ENCODE measurements at regions not wholly inside any gene's neighbourhood (a gene's known extent, or its start where the extent isn't known, plus 50 kb on each side); places are given as distances from the start of the nearest gene placed in this dataset.
"Not testable (repeated sequence)": the region's sequence is repeated elsewhere in the genome, so short reads cannot be mapped to it uniquely, and the experiment has no call there.

- no peak for DNase-seq
Observed at GRCh38 chr6:16882230-16882629, 121.0 kb upstream of the ATXN1 start.

GRCh38 chr6:16876852-16877251, 115.6 kb upstream of the ATXN1 start:
- DNase-seq, result not testable (repeated sequence)

More at GRCh38 chr6:16882230-16882629, 121.0 kb upstream of the ATXN1 start:
- TF ChIP-seq GATA1 (IDR thresholded peaks at IDR 0.05; ENCODE audit: low read depth, low read length) (no peak), POLR2A (IDR thresholded peaks at IDR 0.05; ENCODE audit: low read length) (no peak)

GRCh38 chr6:16876201-16876600, 114.9 kb upstream of the ATXN1 start:
- DNase-seq, result no peak
- TF ChIP-seq POLR2A (IDR thresholded peaks at IDR 0.05; ENCODE audit: low read length) (no peak), GATA1 (IDR thresholded peaks at IDR 0.05; ENCODE audit: low read depth, low read length) (no peak)

- no peak for DNase-seq
- TF ChIP-seq POLR2A (IDR thresholded peaks at IDR 0.05; ENCODE audit: low read length) (no peak), GATA1 (IDR thresholded peaks at IDR 0.05; ENCODE audit: low read depth, low read length) (no peak)
Observed at GRCh38 chr6:16873698-16874097, 112.4 kb upstream of the ATXN1 start.

DNA sequence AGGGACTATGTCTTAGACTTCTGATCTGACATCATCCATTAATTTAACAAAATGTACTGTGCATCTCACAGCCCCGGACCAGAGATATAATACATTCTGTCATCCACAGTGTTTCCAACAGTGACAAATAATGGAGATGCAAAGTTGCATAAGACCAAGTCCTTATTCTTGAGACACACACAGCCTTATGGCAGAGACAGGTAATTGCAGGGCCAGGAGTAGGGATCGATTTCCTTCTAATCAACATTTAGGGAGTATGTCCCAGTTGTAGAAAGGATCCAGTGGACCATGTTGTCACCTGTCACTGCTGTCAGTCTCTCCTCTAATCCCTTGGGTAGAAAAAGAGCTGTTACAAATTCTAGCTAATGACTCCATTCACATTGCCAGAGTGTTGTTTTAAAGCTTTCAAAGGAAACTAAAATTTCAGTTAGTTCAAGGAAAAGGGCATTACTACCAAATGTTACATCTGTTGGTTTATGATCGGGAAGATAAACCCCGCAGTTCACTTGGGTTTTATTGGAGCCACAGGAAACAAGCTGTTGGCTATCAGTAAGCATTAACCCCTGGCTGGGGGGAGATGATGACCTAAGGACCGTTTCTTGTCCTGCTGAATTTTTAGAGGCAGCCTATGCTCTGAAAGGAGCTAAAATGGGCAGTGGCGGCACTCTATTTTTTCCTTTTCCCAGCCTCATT, 111.4 kb upstream of the ATXN1 start:
- DNase-seq, result no peak
- TF ChIP-seq POLR2A (IDR thresholded peaks at IDR 0.05; ENCODE audit: low read length) (no peak), GATA1 (IDR thresholded peaks at IDR 0.05; ENCODE audit: low read depth, low read length) (no peak)

DNA sequence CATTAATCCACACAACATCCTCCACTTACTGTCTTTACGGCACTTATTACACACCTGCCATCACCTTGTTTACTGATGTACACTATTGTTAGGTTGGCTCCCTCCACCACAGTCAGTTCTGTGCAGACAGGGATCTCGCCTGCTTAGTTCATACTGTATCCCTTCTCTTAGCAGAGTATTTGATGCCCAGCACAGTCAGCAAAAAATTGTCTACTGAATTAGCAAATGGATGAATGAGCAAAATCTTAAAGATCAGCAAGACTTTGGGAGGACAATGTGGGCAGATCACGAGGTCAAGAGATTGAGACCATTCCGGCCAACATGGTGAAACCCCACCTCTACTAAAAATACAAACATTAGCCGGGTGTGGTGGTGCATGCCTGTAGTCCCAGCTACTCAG, 109.8 kb upstream of the ATXN1 start:
- TF ChIP-seq POLR2A (IDR thresholded peaks at IDR 0.05; ENCODE audit: low read length) (no peak), GATA1 (IDR thresholded peaks at IDR 0.05; ENCODE audit: low read depth, low read length) (no peak)

GRCh38 chr6:16868968-16869367, 107.7 kb upstream of the ATXN1 start:
- DNase-seq, result no peak
- TF ChIP-seq GATA1 (IDR thresholded peaks at IDR 0.05; ENCODE audit: low read depth, low read length), result no peak
- no peak for TF ChIP-seq POLR2A (IDR thresholded peaks at IDR 0.05; ENCODE audit: low read length)

More for the DNA sequence above, 109.8 kb upstream of the ATXN1 start:
- DNase-seq, result no peak

DNA sequence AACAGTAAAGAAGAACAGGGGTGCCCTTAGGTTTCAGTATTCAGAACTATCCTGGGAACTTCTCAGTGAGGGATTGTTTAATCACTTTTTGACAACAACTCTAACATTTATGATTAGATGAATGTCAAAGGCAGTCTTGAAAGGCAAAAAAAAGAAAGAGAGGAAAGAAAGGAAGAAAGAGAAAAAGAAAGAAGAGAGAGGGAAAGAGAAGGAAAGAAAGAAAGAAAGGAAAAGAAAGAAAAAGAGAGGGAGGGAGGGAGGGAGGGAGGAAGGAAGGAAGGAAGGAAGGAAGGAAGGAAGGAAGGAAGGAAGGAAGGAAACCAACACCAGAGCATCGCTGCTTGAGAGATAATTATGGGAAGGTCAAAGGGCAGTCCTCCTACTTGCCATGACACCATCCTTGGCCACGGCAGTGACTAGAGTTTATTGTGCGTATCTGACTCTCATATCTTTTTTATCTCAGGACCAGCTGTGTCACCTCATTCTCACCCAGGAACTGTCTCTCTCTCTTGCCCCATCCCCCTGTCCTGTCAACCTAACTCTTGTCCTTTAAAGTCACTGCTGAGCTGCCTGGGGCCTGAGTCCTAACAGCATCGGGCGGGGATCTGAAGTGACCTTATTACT, 96.8 kb upstream of the ATXN1 start:
- TF ChIP-seq POLR2A (IDR thresholded peaks at IDR 0.05; ENCODE audit: low read length) (no peak), GATA1 (IDR thresholded peaks at IDR 0.05; ENCODE audit: low read depth, low read length) (no peak)
- DNase-seq, result no peak

- TF ChIP-seq POLR2A (IDR thresholded peaks at IDR 0.05; ENCODE audit: low read length), result no peak
- no peak for TF ChIP-seq GATA1 (IDR thresholded peaks at IDR 0.05; ENCODE audit: low read depth, low read length)
- DNase-seq, result no peak
Observed at GRCh38 chr6:16855460-16855859, 94.2 kb upstream of the ATXN1 start.

DNA sequence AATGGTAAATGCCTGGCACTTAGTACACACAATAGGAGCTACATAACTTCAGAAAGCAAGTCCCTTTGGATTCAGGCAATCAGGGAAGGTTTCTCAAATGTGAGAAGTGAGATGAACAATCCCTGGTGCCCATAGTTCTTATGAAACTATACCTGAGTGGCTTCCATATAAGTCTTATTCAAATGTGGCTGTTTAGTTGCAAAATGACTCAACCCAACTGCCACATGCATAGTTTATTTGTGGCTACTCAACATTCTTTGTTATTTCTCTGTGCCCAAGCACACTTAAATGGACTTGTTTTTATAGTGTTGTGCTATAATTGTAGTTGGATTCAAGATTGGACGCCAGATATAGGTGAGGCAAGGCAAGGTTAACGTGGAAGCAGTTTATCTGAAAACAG, 93.7 kb upstream of the ATXN1 start:
- DNase-seq, result no peak
- TF ChIP-seq GATA1 (IDR thresholded peaks at IDR 0.05; ENCODE audit: low read depth, low read length) (no peak), POLR2A (IDR thresholded peaks at IDR 0.05; ENCODE audit: low read length) (no peak)

DNA sequence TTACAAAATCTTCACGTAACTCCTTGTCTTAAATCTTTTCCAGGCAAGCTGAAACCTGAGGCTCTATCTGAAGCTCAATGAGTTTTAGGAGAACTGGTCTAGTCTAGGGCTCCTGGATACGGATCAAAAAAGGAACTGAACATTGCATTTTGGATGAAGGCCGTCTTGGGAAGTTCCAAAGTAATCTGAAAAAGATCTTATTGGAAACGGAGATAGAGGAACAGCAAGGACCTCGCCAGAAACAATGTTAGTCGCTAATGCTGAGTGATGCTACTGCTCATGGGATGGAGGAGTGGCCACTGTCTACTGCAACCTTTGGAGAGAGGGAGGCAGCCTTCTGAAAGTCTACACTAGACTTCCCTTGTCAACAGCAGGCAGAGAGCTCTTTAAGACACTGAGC, 91.4 kb upstream of the ATXN1 start:
- DNase-seq, result no peak
- TF ChIP-seq POLR2A (IDR thresholded peaks at IDR 0.05; ENCODE audit: low read length), result no peak

- no peak for TF ChIP-seq POLR2A (IDR thresholded peaks at IDR 0.05; ENCODE audit: low read length)
- TF ChIP-seq GATA1 (IDR thresholded peaks at IDR 0.05; ENCODE audit: low read depth, low read length), result no peak
- no peak for DNase-seq
Observed at GRCh38 chr6:16851758-16852157, 90.5 kb upstream of the ATXN1 start.

- no peak for DNase-seq
- TF ChIP-seq GATA1 (IDR thresholded peaks at IDR 0.05; ENCODE audit: low read depth, low read length) (no peak), POLR2A (IDR thresholded peaks at IDR 0.05; ENCODE audit: low read length) (no peak)
Observed at GRCh38 chr6:16851044-16851540, 89.8 kb upstream of the ATXN1 start.

GRCh38 chr6:16850681-16851026, 89.4 kb upstream of the ATXN1 start:
- DNase-seq, result no peak
- TF ChIP-seq GATA1 (IDR thresholded peaks at IDR 0.05; ENCODE audit: low read depth, low read length), result no peak
- TF ChIP-seq POLR2A (IDR thresholded peaks at IDR 0.05; ENCODE audit: low read length), result no peak

GRCh38 chr6:16849988-16850680, 88.9 kb upstream of the ATXN1 start:
- no peak for DNase-seq
- TF ChIP-seq POLR2A (IDR thresholded peaks at IDR 0.05; ENCODE audit: low read length) (no peak), GATA1 (IDR thresholded peaks at IDR 0.05; ENCODE audit: low read depth, low read length) (no peak)

Data from erythroblast (primary cell).